ENCODE measurements at regions not wholly inside any gene's neighbourhood (a gene's known extent, or its start where the extent isn't known, plus 50 kb on each side); places are given as distances from the start of the nearest gene placed in this dataset.
"Not testable (repeated sequence)": the region's sequence is repeated elsewhere in the genome, so short reads cannot be mapped to it uniquely, and the experiment has no call there.

- no peak for FAIRE-seq
Observed at GRCh38 chr1:30373471-30374399, 349.6 kb downstream of the MATN1 start.

GRCh38 chr1:30372792-30373433 lies 350.5 kb downstream of the MATN1 start:
- DNase-seq (ENCODE audit: insufficient read length, low spot score) (no peak), FAIRE-seq (no peak)

More at GRCh38 chr1:30373471-30374399, 349.6 kb downstream of the MATN1 start:
- DNase-seq (ENCODE audit: insufficient read length, low spot score): no peak

GRCh38 chr1:30371888-30372791 lies 351.2 kb downstream of the MATN1 start:
- FAIRE-seq: no peak
- DNase-seq (ENCODE audit: insufficient read length, low spot score): no peak

GRCh38 chr1:30371179-30371788 lies 352.1 kb downstream of the MATN1 start:
- FAIRE-seq (no peak), DNase-seq (ENCODE audit: insufficient read length, low spot score) (no peak)

GRCh38 chr1:30368651-30369240 lies 354.6 kb downstream of the MATN1 start:
- DNase-seq (ENCODE audit: insufficient read length, low spot score): no peak
- FAIRE-seq: no peak

- DNase-seq (ENCODE audit: insufficient read length, low spot score) (no peak), FAIRE-seq (no peak)
Observed at GRCh38 chr1:30366911-30367310, 356.5 kb downstream of the MATN1 start.

- DNase-seq (ENCODE audit: insufficient read length, low spot score) (no peak), FAIRE-seq (no peak)
Observed at GRCh38 chr1:30366199-30366598, 357.2 kb downstream of the MATN1 start.

GRCh38 chr1:30365596-30365995 lies 357.8 kb downstream of the MATN1 start:
- FAIRE-seq: no peak
- no peak for DNase-seq (ENCODE audit: insufficient read length, low spot score)

GRCh38 chr1:30363031-30363430 lies 360.4 kb downstream of the MATN1 start:
- no peak for FAIRE-seq
- DNase-seq (ENCODE audit: insufficient read length, low spot score): no peak

- DNase-seq (ENCODE audit: insufficient read length, low spot score): no peak
- no peak for FAIRE-seq
Observed at GRCh38 chr1:30362603-30362990, 360.8 kb downstream of the MATN1 start.

GRCh38 chr1:30361890-30362602 lies 361.3 kb downstream of the MATN1 start:
- peak; percentile 38 for FAIRE-seq
- not testable (repeated sequence) for DNase-seq (ENCODE audit: insufficient read length, low spot score)

GRCh38 chr1:30360753-30361152 lies 362.6 kb downstream of the MATN1 start:
- FAIRE-seq (no peak), DNase-seq (ENCODE audit: insufficient read length, low spot score) (no peak)

GRCh38 chr1:30360281-30360680 lies 363.1 kb downstream of the MATN1 start:
- FAIRE-seq: no peak

GRCh38 chr1:30359539-30360220 lies 363.7 kb downstream of the MATN1 start:
- no peak for FAIRE-seq

More at GRCh38 chr1:30360281-30360680, 363.1 kb downstream of the MATN1 start:
- DNase-seq (ENCODE audit: insufficient read length, low spot score): no peak

GRCh38 chr1:30358500-30358899 lies 364.9 kb downstream of the MATN1 start:
- FAIRE-seq: no peak
- DNase-seq (ENCODE audit: insufficient read length, low spot score): no peak

More at GRCh38 chr1:30359539-30360220, 363.7 kb downstream of the MATN1 start:
- no peak for DNase-seq (ENCODE audit: insufficient read length, low spot score)

GRCh38 chr1:30356839-30357238 lies 366.5 kb downstream of the MATN1 start:
- DNase-seq (ENCODE audit: insufficient read length, low spot score) (no peak), FAIRE-seq (no peak)

GRCh38 chr1:30354410-30354809 lies 369.0 kb downstream of the MATN1 start:
- FAIRE-seq (no peak), DNase-seq (ENCODE audit: insufficient read length, low spot score) (no peak)

GRCh38 chr1:30353637-30354036 lies 369.7 kb downstream of the MATN1 start:
- FAIRE-seq: no peak
- no peak for DNase-seq (ENCODE audit: insufficient read length, low spot score)

- no peak for FAIRE-seq
- no peak for DNase-seq (ENCODE audit: insufficient read length, low spot score)
Observed at GRCh38 chr1:30348147-30348546, 375.2 kb downstream of the MATN1 start.
